ENCODE measurements at regions not wholly inside any gene's neighbourhood (a gene's known extent, or its start where the extent isn't known, plus 50 kb on each side); places are given as distances from the start of the nearest gene placed in this dataset.

DNA sequence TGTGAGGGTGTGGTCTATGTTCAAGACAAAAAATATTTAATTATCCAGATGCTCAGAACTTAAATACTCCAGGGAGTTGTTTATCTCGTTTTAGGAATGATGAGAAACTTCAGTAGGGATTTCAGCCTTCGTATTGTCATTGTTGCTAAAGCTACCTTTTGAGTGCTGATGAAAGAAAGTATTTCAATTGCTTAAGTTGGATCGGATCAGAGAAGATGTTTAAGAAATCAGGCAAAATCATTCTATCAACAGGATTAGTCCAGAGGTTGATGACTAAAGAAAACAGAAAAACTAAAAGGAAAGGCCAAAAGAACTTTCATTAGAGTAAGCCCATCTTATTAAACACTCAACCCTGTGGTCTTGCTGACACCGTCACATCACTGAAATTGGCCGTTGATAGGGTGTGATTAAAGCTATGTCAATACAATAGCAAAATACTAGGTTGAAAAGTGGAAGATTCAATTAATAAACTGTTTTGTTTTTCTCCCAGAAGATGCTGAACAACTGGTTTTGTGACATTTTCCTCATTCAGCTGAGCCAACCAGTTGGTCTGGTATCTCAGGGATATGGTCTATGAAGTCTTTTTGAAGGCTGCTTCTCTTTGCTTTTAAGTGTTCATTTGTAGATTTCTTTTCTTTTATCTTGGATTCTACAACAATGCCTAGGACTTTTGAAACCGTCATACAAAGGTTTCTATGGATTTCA is 551.7 kb downstream of the SLC4A3 start:
- no peak for DNase-seq

DNA sequence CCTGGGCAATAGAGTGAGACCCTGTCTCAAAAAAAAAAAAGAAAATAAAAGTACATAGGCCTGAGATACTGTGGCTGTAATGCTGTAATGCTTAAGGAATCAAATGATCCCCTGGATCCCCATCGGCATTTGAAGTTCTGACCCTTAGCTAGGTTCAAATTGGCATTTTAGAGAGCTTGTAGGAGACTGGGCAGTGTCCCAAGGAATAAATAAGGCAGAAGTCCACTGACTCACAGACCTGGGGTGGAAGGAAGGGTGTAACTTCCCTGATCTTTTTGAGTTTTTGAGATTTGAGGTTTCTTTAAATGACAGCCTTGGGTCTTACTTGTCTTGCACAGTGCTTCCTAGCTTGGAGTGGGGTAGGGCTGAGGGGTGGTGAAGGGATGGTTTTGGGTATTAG is 553.7 kb downstream of the SLC4A3 start:
- no peak for DNase-seq

DNA sequence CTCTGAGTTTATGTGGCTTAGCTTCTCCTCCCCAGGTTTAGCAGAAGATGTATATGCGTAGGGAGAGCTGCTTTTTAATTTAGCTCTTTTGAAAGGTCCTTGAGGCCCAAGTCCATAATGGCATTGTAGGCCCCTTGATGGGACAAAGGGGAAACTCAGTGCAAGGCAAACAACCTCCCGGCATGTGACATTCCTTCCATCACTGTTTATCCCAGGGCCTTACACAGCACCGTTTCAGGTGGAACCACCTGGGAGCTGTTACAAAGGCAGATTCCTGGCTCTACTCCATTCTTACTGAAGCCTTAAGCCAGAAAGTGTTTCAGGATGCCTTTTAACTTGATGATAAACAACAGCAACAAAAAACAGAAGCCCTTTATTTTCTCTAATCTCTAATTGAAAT is 555.4 kb downstream of the SLC4A3 start:
- DNase-seq: no peak

DNA sequence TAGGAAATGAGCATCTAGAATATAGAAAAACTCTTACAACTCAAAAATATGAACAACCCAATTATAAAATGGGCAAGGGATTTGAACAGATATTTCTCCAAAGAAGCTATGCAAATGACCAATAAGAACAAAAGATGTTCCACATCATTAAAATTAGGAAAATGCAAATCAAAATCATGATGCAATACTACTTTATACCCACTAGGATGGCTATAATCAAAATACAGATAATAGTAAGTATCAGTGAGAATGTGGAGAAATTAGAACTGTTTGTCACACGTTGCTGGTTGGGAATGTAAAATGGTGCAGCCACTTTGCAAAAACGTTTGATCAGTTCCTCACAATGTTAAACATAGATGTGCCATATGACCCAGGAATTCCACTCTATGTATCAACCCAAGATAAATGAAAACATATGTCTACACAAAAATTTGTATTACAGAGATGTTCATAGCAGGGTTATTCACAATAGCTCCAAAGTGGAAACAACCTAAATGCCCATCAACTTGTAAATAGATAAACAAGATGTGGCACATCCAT is 558.4 kb downstream of the SLC4A3 start:
- no peak for DNase-seq

DNA sequence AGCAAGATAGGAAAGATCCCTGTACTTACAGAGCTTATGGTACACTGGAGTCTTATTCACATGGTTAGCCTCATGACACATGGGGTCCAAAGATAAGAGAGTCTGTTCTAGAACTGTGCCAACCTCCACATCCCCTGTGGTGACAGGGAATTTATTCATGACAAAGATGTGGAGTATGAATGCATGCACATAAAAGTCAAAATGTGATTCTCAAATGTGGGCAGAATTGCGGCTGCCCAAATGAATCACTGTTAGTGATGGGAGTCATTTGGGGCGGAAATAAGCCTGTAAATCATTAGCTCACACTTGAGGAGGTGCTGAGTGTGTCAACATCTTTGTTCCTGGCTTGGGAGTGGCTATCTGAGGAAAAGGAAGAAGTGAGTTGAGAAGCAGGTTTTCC is 560.6 kb downstream of the SLC4A3 start:
- no peak for DNase-seq

DNA sequence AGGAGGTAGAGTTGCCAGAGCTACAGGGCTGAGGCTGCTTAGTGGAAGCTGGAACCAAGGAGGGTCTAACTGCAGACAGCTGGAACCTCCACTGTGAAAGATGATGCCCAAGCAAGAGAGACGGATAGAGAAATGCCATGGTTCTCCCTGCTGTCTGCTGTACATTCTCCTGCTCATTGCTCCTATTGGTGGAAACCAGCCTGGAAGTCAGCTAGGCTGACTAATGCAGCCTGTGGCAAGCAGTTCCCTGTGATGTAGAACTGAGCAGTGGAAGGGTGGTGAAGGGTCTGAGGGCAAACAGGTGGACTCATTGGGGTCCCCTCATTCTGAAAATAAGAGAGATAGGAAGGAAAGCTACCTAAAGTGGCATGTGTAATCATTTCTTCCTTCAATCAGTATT is 563.6 kb downstream of the SLC4A3 start:
- DNase-seq: no peak

DNA sequence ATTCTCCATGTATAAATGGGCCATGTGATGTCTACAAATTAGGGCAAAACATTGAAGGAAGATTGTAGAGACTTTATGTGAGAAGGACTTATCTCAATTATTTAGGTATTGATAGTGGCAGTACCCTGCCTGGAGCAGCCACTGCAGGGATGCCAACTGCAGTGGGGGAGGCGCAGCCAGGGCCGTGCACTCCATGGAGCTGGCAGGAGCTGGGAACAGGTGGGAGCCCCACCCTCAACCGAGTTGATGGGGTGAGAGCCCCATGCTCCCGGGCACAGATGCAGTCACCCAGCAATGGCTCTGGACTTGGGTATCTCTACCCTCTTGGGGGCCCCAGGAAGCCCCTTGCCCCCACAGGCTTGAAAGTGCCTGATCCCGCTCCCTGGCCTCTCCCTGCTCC is 564.3 kb downstream of the SLC4A3 start:
- DNase-seq: no peak

DNA sequence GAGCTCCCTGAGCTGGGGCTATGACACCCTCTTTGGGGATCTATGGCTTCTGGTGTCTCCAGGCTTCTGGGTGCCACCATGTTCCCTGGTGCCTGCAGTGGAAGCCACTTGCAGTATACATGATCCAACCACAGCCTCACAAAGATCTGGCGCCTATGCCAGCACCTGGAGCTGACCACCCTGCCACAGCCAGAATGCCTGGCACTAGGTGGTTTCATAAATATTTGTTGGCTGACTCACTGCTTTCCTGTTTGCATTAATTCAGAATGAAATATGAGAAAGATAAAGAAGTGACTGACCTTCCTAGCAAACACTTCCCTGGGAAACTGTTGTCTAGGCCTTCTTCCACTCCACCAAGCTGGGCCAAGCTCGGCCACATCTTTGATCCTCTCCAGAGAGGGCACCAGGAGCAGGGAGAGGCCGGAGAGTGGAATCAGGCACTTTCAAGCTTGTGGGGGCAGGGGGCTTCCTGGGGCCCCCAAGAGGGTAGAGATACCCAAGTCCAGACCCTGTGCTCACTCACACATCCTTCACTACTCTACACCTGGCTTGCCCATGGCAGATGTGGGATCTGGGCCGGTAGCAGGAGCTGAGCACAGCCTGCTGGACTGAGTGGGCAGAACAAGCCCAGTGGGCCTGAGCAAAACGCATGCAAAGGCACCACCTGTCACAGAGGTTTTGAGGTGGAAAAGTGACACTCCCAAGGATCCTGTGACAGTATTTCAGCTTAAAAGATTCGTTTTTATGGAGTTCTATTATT is 565.7 kb downstream of the SLC4A3 start:
- DNase-seq: no peak

DNA sequence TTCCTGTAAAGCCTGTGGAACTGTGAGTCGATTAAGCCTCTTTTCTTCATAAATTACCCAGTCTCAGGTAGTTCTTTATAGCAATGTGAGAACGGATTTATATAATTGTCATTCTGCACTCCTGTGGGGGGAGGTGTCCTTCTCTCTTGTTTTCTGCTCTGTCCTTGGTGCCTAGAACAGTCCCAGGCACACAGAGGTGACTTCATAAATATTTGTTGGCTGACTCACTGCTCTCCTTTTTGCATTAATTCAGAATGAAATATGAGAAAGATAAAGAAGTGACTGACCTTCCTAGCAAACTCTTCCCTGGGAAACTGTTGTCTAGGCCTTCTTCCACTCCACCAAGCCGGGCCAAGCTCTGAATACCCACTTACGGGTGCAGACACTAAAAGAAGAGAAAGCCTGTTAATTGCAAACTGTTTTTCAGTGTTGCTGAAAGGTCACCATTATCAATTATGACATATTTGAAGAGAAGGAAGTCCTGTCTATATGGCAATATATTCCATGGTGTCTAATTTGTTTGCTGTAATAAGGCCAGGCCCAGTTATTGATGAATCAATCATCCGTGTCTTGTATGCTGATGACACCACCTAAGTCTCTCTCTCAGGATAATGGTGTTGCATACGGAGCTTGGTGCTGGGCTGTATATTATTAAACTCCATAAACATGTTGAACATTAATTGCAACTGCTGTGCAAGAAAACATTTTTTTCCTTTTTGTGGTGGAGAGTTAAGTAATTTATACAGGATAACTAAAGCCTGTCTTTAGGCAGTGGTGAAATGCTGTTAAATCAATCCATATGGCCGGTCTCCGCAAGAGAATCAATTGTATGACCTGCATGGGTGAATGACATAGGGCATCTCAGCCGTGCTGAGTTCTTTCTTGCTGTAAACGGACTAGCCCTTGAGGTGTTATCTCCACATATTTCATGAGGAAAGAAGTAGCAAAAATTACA is 567.5 kb downstream of the SLC4A3 start:
- DNase-seq: no peak

DNA sequence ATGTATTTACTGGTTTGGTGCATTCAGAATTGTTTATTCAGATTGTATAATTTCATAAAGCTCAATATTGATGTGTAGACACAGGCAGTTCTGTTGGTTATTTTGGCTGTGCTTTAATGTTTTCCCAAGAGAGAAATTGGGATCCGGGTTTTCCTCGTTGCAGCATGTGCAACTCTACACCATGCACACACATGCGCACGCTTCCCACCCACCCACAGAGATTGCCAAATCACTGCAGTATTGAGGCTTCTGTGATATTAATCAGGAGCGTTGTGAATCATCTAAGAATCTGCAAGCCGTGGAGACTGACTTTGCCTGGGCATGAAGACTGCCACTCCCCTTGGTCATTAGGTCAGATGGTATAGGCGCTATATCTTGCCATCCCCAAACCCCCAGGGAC is 571.5 kb downstream of the SLC4A3 start:
- DNase-seq: no peak

DNA sequence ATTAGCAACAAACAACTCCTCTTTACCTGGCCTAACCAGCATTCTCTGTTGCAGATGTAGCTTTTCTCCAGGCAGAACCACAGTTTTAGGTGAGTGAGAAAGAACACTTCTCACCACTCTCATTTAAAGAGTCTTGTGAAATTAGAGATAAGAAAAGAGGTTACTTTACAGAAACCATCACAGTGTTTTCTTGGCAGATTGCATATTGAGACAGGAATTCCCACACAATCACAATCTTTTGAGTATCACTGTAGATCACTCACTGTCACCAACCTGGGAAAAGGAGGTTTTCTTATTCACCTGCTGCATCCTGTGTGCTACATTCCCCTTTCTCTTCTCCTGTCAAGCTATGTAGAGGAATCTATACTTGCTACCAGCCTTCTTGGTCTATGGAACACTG is 574.6 kb downstream of the SLC4A3 start:
- DNase-seq: no peak

DNA sequence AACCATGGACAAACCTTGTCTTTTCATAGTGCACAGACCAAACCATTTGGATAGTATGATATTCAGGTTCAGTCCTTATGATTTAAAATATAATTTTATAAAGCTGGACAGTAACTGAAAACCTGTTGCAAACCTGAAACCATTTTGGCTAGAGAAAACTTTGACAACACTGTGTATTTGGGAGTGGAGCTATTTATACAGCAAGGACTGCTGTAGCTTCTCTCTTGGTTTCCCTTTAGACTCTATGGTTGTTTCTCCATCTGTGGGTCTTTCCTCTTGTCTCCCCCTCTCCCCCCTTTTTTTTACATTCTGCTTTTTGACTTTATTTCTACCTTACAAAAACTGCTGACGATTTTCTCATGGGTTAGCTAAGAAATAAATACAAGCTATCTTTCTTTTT is 581.7 kb downstream of the SLC4A3 start:
- DNase-seq: no peak

DNA sequence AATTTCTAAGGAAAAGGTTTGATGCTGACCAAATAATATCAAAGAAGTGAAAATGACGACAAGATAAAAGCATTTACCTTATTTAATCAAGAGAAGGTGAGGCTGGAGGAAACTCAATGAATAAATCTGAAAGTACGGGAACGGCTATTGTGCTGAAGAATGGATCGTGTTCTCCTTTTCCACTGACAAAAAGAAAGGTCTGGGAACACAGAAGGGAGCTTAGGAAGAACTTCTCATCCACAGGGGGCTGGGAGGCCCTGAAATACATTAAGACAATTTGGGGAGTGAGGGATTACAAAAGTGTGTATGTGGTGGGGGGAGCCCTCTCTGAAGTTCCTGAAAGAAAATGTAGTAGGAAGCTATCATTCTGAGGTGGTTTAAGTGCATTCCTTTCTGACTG is 582.3 kb downstream of the SLC4A3 start:
- no peak for DNase-seq

DNA sequence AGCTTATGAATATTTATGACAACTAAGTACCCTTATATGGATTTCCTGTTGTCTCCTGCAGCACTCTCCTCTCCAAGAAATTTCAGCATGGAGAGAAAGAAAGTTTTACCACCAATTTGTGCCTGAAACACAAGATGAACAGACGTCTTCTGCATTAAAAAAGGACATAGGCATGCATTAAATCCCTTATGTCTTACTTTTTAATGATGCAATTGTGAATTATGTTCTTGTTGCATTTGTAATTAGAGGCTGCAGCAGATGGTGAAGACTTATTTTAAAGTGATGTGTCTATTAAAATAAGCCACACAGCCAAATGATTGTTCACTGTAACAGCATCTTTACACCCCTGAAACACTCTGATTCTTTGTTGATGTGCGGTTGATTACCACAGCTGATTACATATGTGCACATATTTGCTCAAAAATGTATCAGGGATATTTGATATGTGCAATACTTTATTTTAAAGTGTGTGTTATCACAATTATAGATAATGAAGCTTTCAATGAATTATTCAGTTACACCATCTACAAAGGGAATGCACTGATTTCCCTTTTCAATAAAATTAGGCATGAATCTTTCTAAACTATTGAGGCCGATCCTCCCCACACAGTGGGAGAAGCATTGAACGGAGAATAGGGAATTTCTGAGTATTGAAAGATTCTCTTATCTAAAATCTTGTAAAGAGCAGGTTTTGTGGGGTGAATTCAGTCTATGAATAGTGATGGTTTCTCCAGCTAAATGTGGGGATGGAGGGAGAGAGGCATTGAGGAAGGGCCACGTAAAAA is 585.1 kb downstream of the SLC4A3 start:
- DNase-seq: no peak

DNA sequence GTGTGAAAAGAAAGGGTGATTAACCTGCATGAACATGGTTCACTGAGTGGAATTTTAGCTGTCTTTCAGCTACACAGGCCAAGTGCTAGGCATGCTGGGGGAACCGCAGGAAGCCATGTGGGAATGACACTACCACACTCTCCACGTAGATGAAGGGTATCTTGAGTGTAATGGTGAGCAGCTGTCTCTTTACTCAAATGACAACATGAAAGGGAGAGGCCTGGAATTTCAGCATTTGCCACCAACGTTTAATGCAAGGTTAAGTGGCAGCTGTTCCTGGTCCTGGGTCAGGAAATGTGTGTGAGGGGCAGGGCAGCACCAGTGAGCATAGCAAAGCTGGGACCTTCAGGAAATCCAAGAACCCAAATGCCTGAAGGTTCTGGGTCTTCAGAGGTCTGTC is 588.4 kb downstream of the SLC4A3 start:
- DNase-seq: no peak

DNA sequence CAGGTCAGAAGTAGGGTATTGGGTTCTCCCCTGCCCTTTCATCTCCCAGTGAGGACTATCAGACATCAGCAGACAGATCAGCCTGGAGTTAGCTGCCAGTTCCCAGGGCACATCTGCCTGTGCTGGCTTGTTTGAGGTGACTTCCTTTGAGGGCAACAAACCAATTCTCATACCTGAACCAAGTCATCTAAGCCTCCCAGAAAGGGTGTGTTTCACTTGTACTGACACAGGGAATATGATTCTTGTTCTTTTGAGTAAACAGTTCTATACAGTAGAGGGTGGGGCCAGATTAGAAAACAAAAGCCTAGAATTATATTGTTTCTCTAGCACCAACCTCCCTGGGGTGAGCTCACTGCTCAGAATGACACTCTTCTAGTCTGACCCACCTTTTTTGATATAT is 591.9 kb downstream of the SLC4A3 start:
- DNase-seq: no peak

DNA sequence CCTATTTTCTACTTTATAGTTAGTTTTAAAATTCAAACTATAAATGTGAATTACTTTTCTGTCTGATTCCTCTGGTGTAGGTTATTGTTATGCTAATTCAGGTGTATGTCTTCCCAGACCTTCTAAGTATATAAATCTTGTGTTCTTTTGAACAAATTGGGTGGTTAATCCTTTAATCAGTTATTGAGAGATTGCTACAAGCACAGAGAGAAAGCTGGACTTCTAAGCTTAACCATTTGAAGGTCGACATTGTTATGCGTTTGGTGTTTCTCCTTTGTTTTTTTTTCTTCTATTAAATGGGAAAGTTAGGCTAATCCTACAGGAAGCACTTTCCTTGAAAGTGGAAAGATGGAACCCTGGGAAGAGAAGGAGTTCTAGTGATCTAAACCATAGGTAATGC is 592.6 kb downstream of the SLC4A3 start:
- no peak for DNase-seq

DNA sequence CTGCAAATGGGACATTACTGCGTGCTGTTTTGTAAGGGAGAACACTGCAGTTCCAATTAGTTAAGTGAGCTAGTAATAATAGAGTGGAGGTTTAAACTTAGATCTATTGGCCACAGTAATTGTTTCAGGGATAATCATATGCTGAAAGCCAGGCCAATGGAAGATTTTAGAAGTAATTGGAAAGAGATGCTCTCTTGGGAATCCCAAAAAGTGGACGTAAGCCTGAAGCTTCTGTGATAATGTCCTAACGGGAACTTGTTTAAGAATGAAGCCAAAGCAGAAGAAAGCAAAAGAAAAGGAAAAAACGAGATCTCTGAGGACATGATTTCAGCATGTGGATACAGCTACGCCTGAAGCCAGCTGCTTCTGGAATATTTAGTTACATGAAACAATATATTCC is 594.6 kb downstream of the SLC4A3 start:
- DNase-seq: no peak

DNA sequence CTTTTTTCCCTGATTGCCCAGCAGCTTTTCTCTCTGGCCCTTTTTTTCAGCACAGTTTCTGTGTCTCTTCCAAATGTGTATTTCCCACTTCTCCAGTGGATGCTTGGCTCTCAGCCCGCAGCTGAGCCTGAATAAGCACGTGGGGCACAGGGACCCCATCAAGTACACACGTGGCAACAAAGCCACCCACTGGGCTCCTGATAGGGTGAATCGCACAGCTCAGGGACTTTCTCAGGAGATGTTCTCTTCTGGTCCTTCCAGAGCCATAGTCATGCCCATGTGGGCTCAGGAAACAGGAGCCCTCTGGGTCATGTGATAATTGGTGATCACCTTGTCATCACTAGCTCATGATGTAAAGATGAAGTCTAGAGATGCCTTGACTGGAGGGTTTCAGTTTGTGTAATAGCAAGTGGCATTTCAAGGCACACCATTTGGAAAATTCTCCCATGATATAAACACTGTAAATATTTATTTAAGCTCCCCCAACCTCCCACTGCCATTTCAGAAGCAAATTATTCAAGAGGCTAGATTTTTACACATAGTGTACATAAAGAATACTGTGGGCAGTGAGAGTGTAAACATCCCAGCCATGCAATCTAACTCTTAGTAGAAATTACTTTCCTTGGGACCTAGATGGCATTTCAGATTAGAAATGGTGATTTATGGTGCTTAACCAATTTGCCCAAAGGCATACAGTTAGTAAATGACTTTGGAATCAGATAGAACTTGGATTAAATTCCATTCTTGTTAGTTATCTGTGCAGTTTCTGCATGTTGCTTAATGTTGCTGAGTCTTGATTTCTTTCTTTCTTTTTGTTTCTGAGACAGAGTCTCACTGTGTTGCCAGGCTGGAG is 597.5 kb downstream of the SLC4A3 start:
- DNase-seq: no peak

DNA sequence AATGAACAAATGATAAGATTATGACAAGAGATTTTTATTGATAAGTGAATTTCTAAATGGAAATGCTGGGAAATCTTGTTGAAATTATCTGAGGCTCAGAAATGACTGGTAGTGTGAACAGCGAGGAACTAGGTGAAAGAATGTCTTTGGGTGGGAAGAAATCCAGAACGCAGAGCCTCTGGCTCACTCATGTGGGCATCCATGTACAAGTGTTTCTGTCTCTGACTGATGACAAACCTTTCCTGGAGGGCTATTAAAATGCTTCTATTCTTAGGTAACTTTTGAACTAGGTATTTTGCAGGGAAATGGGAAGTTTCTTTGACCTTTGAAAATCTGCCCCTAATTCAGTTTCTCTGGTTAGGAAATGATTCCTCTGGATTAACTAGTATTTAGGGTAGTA is 598.6 kb downstream of the SLC4A3 start:
- no peak for DNase-seq

DNA sequence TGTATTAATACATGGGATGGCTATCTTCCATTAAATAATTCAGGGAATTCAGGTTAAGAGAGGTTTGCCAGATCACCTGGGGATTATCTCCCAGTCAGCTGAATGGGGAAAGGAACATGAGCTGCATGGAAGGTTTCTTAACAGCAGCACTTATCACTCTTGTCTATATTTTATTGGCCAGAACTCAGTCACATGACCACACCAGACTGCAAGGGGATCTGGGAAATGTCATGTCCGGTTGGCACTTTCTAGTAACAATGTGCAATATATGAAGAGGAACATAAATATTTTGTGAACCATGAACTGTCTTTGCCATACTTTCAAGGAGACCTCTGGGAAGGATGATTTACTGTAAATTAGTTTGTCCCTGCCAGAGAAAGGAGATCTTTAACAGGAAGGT is 599.1 kb downstream of the SLC4A3 start:
- no peak for DNase-seq

Data from suppressor macrophage (primary cell).